ENCODE measurements at regions not wholly inside any gene's neighbourhood (a gene's known extent, or its start where the extent isn't known, plus 50 kb on each side); places are given as distances from the start of the nearest gene placed in this dataset.

DNA sequence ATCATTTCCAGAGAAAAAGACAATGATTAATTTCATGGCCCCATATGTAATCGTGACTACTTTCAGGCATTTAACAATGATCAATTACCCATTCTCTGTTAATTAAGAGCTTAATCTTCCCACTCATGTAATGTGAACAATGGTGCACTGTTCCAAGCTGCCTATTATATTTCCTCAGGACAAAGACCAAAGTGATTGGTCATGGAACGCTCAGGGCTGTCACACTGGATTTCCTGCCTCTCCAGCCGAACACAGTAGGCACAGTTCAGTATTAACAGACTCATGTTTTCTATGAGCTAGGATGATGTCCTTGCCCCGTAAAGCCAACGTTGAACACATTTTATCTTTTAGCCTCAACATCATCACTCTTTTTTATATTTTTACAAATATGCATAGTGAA, 142.7 kb upstream of the FZD8 start:
- Histone ChIP-seq H3K27ac (ENCODE audit: insufficient read depth, low read length) (no peak overlapping the region), H3K9me1 (ENCODE audit: insufficient read depth, low read length) (no peaks in the 10 kb centered on the region), H3K9ac (ENCODE audit: low read depth, low read length) (no peak overlapping the region), H2AK5ac (ENCODE audit: low read depth, low read length) (no peak overlapping the region), H2BK15ac (ENCODE audit: low read depth, low read length) (no peak overlapping the region), H3K18ac (ENCODE audit: low read depth, low read length) (no peak overlapping the region), H3K4me1 (ENCODE audit: control insufficient read depth, insufficient read depth, low read length) (no peaks in the 10 kb centered on the region; the same call in 1 of the 2 replicates), H3K4me2 (ENCODE audit: low read depth, low read length) (no peak overlapping the region), H2BK120ac (ENCODE audit: low read depth, low read length) (no peak overlapping the region), H3K27me3 (ENCODE audit: control insufficient read depth, insufficient read depth, low read length) (peaks cover 2% of the 10 kb centered on the region; the same call in 1 of the 2 replicates), H3K56ac (ENCODE audit: extremely low read depth, insufficient read depth, low read length) (no peak overlapping the region), H4K20me1 (ENCODE audit: insufficient read depth, low read length) (no peaks in the 10 kb centered on the region), H3K14ac (replicated peaks; ENCODE audit: low read depth, low read length) (no peak overlapping the region), H2AK9ac (replicated peaks; ENCODE audit: low read depth, low read length, poor library complexity) (no peak overlapping the region), H3K4ac (ENCODE audit: low read depth, low read length) (no peak overlapping the region), H3K79me1 (ENCODE audit: low read depth in 1 of 2, low read length in 2 of 2) (no peaks in the 10 kb centered on the region), H2BK5ac (ENCODE audit: low read depth, low read length, poor library complexity, severe bottlenecking) (no peak overlapping the region), H2BK20ac (ENCODE audit: low read depth, low read length) (no peak overlapping the region), H3K23ac (ENCODE audit: low read depth, low read length) (no peak overlapping the region), H4K8ac (ENCODE audit: low read depth in 2 of 2, low read length in 2 of 2) (no peak overlapping the region), H4K91ac (ENCODE audit: insufficient read depth, low read depth, low read length) (no peak overlapping the region), H3K4me3 (ENCODE audit: insufficient read depth, low read depth, low read length) (no peak overlapping the region), H2AFZ (replicated peaks; ENCODE audit: low read length, poor library complexity) (no peak overlapping the region), H4K5ac (ENCODE audit: low read depth, low read length) (no peak overlapping the region), H3K9me3 (ENCODE audit: control insufficient read depth, insufficient read depth, low read length) (no peaks in the 10 kb centered on the region), H3K36me3 (ENCODE audit: control insufficient read depth, insufficient read depth, low read length) (no peaks in the 10 kb centered on the region)
- dilution Hi-C loops (cut with HindIII; ENCODE audit: low sequenced_read_pairs, unreplicated experiment) (no loop called here), in situ Hi-C loops (cut with MboI; ENCODE audit: low sequenced_read_pairs) (no loop called here), intact Hi-C loops (cut with micrococcal nuclease) (no loop called here)
- ATAC-seq (ENCODE audit: low read depth) = no peak
- ChIA-PET POLR2A (ENCODE audit: unreplicated experiment) (no interaction called here), CTCF (no interaction called here)
- BruUV-seq (replicated peaks) = no TSS peak
- TF ChIP-seq, protein P1, sequence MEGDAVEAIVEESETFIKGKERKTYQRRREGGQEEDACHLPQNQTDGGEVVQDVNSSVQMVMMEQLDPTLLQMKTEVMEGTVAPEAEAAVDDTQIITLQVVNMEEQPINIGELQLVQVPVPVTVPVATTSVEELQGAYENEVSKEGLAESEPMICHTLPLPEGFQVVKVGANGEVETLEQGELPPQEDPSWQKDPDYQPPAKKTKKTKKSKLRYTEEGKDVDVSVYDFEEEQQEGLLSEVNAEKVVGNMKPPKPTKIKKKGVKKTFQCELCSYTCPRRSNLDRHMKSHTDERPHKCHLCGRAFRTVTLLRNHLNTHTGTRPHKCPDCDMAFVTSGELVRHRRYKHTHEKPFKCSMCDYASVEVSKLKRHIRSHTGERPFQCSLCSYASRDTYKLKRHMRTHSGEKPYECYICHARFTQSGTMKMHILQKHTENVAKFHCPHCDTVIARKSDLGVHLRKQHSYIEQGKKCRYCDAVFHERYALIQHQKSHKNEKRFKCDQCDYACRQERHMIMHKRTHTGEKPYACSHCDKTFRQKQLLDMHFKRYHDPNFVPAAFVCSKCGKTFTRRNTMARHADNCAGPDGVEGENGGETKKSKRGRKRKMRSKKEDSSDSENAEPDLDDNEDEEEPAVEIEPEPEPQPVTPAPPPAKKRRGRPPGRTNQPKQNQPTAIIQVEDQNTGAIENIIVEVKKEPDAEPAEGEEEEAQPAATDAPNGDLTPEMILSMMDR (conservative IDR thresholded peaks at IDR 0.05; ENCODE audit: low read depth, low read length) = no peak
- no peak for TF ChIP-seq SMC3 (IDR thresholded peaks at IDR 0.05; ENCODE audit: low read depth, low read length)
- no peak for TF ChIP-seq RCOR1 (IDR thresholded peaks at IDR 0.05; ENCODE audit: insufficient replicate concordance, low read length)
- no peak for TF ChIP-seq RAD21 (IDR thresholded peaks at IDR 0.05; ENCODE audit: low read length)
- TF ChIP-seq NFE2L2 (IDR thresholded peaks at IDR 0.05; ENCODE audit: low read depth, low read length) = no peak
- no peak for TF ChIP-seq FOS (IDR thresholded peaks at IDR 0.05; ENCODE audit: low read depth, low read length)
- TF ChIP-seq, protein P2, sequence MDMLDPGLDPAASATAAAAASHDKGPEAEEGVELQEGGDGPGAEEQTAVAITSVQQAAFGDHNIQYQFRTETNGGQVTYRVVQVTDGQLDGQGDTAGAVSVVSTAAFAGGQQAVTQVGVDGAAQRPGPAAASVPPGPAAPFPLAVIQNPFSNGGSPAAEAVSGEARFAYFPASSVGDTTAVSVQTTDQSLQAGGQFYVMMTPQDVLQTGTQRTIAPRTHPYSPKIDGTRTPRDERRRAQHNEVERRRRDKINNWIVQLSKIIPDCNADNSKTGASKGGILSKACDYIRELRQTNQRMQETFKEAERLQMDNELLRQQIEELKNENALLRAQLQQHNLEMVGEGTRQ (IDR thresholded peaks at IDR 0.05; ENCODE audit: low read depth, low read length) = no peak
- TF ChIP-seq MAZ (IDR thresholded peaks at IDR 0.05; ENCODE audit: borderline replicate concordance, low read depth, low read length) = no peak
- TF ChIP-seq CHD1 (IDR thresholded peaks at IDR 0.05; ENCODE audit: low read depth, low read length) = no peak
- TF ChIP-seq, protein P3, sequence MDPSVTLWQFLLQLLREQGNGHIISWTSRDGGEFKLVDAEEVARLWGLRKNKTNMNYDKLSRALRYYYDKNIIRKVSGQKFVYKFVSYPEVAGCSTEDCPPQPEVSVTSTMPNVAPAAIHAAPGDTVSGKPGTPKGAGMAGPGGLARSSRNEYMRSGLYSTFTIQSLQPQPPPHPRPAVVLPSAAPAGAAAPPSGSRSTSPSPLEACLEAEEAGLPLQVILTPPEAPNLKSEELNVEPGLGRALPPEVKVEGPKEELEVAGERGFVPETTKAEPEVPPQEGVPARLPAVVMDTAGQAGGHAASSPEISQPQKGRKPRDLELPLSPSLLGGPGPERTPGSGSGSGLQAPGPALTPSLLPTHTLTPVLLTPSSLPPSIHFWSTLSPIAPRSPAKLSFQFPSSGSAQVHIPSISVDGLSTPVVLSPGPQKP (IDR thresholded peaks at IDR 0.05; ENCODE audit: borderline replicate concordance, low read depth, low read length) = no peak
- TF ChIP-seq MAFK (IDR thresholded peaks at IDR 0.05; ENCODE audit: low read depth, low read length) = no peak
- no peak for TF ChIP-seq MXI1 (IDR thresholded peaks at IDR 0.05; ENCODE audit: borderline replicate concordance, low read depth, low read length)
- TF ChIP-seq POLR2A (IDR thresholded peaks at IDR 0.05; ENCODE audit: low read depth, low read length) = no peak
- no peak for TF ChIP-seq RFX5 (IDR thresholded peaks at IDR 0.05; ENCODE audit: low read depth, low read length)
- no peak for TF ChIP-seq CEBPB (IDR thresholded peaks at IDR 0.05; ENCODE audit: low read depth, low read length)
- no peak for TF ChIP-seq BHLHE40 (IDR thresholded peaks at IDR 0.05; ENCODE audit: low read depth, low read length)
- WGBS, 2 experiments (ENCODE audit: extremely low coverage in 2 of 2, insufficient read length in 1 of 2) = no CpG with 5 or more reads among the region's 5 CpGs
- no peak for DNase-seq

Measured in IMR-90 (cell line).